HCT116 (cell line): ENCODE measurements at regions not wholly inside any gene's neighbourhood (a gene's known extent, or its start where the extent isn't known, plus 50 kb on each side); places are given as distances from the start of the nearest gene placed in this dataset.

ENCODE experiments used
- ATAC-seq: fragments of 200-7000 bp; cut with Tn5 transposase; 2 replicates; pipeline ENCODE4 v1.9.1; 2020; ENCODE audit warnings: mild to moderate bottlenecking, moderate library complexity
- BruUV-seq: library from RNA; stranded (reverse); fragments of 400-500 nt; replicated peaks from 2 replicates; lab custom pipeline; 2021; lab: Mats Ljungman, UMichigan
- CTCF ChIA-PET: fragments of 300-600 bp; sonication (Branson Sonifier 250); formaldehyde crosslinking; loops from one replicate; lab custom pipeline; 2021; ENCODE audit warnings: antibody characterized with exemption; lab: Charles Lee
- POLR2A ChIA-PET: fragments of 300-600, 350-600 bp; sonication (Branson Sonifier 250); formaldehyde crosslinking; loops from one replicate; lab custom pipeline; 2021; ENCODE audit warnings: antibody characterized with exemption; lab: Charles Lee
- RAD21 ChIA-PET, 2 experiments: fragments of 300-600 bp; sonication (Branson Sonifier 250); formaldehyde crosslinking; loops; one replicate each; lab custom pipeline; 2023; ENCODE audit warnings: low total read pairs in 2 of 2; ENCODE audit not compliant: uncharacterized antibody in 2 of 2, unreplicated experiment in 2 of 2, low non-redundant PET in 1 of 2; lab: Charles Lee
- DNase-seq: peaks from one replicate; pipeline ENCODE4 v3.0.0-alpha.2; 2010; ENCODE audit warnings: low read depth, low spot score
- H2AFZ ChIP-seq: fragments of 200-600 bp; shearing (Covaris generic), sonication (generic); 2 replicates; pipeline ENCODE4 v1.6.1; 2017; ENCODE audit warnings: low read depth, mixed run types, mixed read lengths, antibody characterized with exemption, low read length; ENCODE audit not compliant: poor library complexity, severe bottlenecking
- H3K27ac ChIP-seq: 2 replicates; pipeline ENCODE4 v1.5.1; 2012; ENCODE audit warnings: low read depth, low read length
- H3K27me3 ChIP-seq: fragments of 200-600 bp; sonication (generic); 2 replicates; pipeline ENCODE4 v1.6.1; 2016; ENCODE audit warnings: mixed run types, low read length, mixed read lengths; ENCODE audit not compliant: insufficient read depth
- H3K36me3 ChIP-seq, 2 experiments: fragments of 200-500 bp in 1 of 2; fragments of 200-600 bp in 1 of 2; sonication (Bioruptor generic) in 1 of 2; sonication (generic) in 1 of 2; 2 replicates each; pipeline versions ENCODE4 v1.5.1 to v1.6.1; 2014 to 2016; ENCODE audit warnings: low read length in 2 of 2, inconsistent platforms in 1 of 2, mixed read lengths in 1 of 2, mixed run types in 1 of 2; ENCODE audit not compliant: insufficient read depth in 2 of 2, control insufficient read depth in 1 of 2
- H3K4me1 ChIP-seq, 2 experiments: fragments of 200-600 bp in 1 of 2; sonication (generic) in 1 of 2; 2 replicates each; pipeline versions ENCODE4 v1.5.1 to v1.6.1; 2012 to 2017; ENCODE audit warnings: low read length in 2 of 2, inconsistent platforms in 1 of 2, mild to moderate bottlenecking in 1 of 2, mixed read lengths in 1 of 2, mixed run types in 1 of 2, moderate library complexity in 1 of 2; ENCODE audit not compliant: insufficient read depth in 2 of 2, control insufficient read depth in 1 of 2
- H3K4me2 ChIP-seq: fragments of 200-600 bp; sonication (generic); 2 replicates; pipeline ENCODE4 v1.6.1; 2017; ENCODE audit warnings: mixed run types, low read length, mixed read lengths
- H3K4me3 ChIP-seq, 2 experiments: fragments of 200-600 bp in 1 of 2; sonication (generic) in 1 of 2; replicated peaks in 1 of 2; 2 replicates each; pipeline ENCODE4 v1.5.1; 2011 to 2016; ENCODE audit warnings: low read length in 2 of 2, control low read depth in 1 of 2, low read depth in 1 of 2, mild to moderate bottlenecking in 1 of 2, mixed read lengths in 1 of 2, mixed run types in 1 of 2
- H3K79me2 ChIP-seq: fragments of 200-600 bp; sonication (generic); 2 replicates; pipeline ENCODE4 v1.6.1; 2017; ENCODE audit warnings: mild to moderate bottlenecking, mixed run types, low read length, moderate library complexity, mixed read lengths; ENCODE audit not compliant: insufficient read depth
- H3K9ac ChIP-seq: fragments of 200-600 bp; sonication (generic); 2 replicates; pipeline ENCODE4 v1.6.1; 2016; ENCODE audit warnings: low read length, mixed read lengths
- H3K9me2 ChIP-seq: fragments of 200-600 bp; sonication (generic), shearing (Covaris generic); 2 replicates; pipeline ENCODE4 v1.6.1; 2017; ENCODE audit warnings: mixed run types, mild to moderate bottlenecking, moderate library complexity; ENCODE audit not compliant: insufficient read depth
- H3K9me3 ChIP-seq, 2 experiments: fragments of 200-500 bp in 1 of 2; fragments of 200-600 bp in 1 of 2; sonication (Bioruptor generic) in 1 of 2; sonication (generic) in 1 of 2; 2 replicates each; pipeline ENCODE4 v1.6.1; 2014 to 2017; ENCODE audit warnings: low read length in 2 of 2, mixed read lengths in 2 of 2, inconsistent platforms in 1 of 2, low read depth in 1 of 2, mild to moderate bottlenecking in 1 of 2, mixed run types in 1 of 2, moderate library complexity in 1 of 2; ENCODE audit not compliant: control insufficient read depth in 1 of 2, insufficient read depth in 1 of 2
- H4K20me1 ChIP-seq: fragments of 200-600 bp; sonication (generic), shearing (Covaris generic); 2 replicates; pipeline ENCODE4 v1.6.1; 2017; ENCODE audit warnings: mixed run types, mild to moderate bottlenecking, moderate library complexity; ENCODE audit not compliant: insufficient read depth
- CBX3 ChIP-seq: IDR thresholded peaks from 2 replicates; pipeline ENCODE4 v1.6.1; 2012; ENCODE audit warnings: low read depth
- CEBPB ChIP-seq: IDR thresholded peaks from 2 replicates; pipeline ENCODE4 v1.6.1; 2012; ENCODE audit warnings: low read depth
- EZH2 ChIP-seq: fragments of 200-600 bp; sonication (generic); IDR thresholded peaks from 2 replicates; pipeline ENCODE4 v1.6.1; 2017; ENCODE audit warnings: antibody characterized with exemption, mixed run types
- POLR2A ChIP-seq: IDR thresholded peaks from 2 replicates; pipeline ENCODE4 v1.7.0; 2011; ENCODE audit warnings: borderline replicate concordance; ENCODE audit not compliant: insufficient read depth, insufficient read length; ENCODE audit errors: extremely low read depth
- POLR2AphosphoS5 ChIP-seq: IDR thresholded peaks from 2 replicates; pipeline ENCODE4 v1.6.1; 2011; ENCODE audit warnings: mild to moderate bottlenecking, low read depth, low read length, moderate library complexity
- SIN3A ChIP-seq: IDR thresholded peaks from 2 replicates; pipeline ENCODE4 v1.6.1; 2012; ENCODE audit warnings: low read depth
- YY1 ChIP-seq: IDR thresholded peaks from 2 replicates; pipeline ENCODE4 v1.6.1; 2011; ENCODE audit warnings: low read length, low read depth, moderate library complexity, mild to moderate bottlenecking; ENCODE audit not compliant: insufficient replicate concordance; ENCODE audit errors: extremely low read depth
- intact Hi-C: fragments of 100-400 bp; cut with micrococcal nuclease; formaldehyde crosslinking; loops from 2 replicates; pipeline ENCODE4 v1.10.0; 2022
- TF ChIP-seq, protein P1 (sequence below): IDR thresholded peaks from 2 replicates; pipeline ENCODE4 v1.6.1; 2012
- TF ChIP-seq, protein P2 (sequence below), 3 experiments: fragments of 200-600 bp in 1 of 3; sonication (generic) in 1 of 3; IDR thresholded peaks in 2 of 3; conservative IDR thresholded peaks in 1 of 3; 2 replicates each; pipeline ENCODE4 v1.5.1; 2012 to 2017; ENCODE audit warnings: low read depth in 2 of 3, low read length in 2 of 3, antibody characterized with exemption in 1 of 3, borderline replicate concordance in 1 of 3, control low read depth in 1 of 3, mild to moderate bottlenecking in 1 of 3, mixed read lengths in 1 of 3, mixed run types in 1 of 3, moderate library complexity in 1 of 3; ENCODE audit not compliant: insufficient read depth in 1 of 3

DNA sequence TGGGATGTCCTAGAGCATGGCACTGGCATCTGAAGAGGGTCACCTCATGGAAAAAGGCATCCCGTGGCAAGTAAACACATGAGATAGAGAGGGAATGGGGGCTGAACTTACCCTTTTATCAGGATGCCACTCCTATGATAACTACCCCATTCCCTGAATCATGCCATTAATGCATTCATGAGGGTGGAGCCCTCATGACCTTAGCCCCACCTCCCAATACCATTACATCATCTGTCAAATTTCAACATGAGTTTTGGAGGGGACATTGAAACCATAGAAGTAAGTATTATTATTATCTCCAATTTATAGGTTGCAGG is 65.2 kb downstream of the MTNR1B start:
- H3K9ac ChIP-seq = no peak overlapping the region
- DNase-seq (no peak), ATAC-seq (no peak)
- no peak overlapping the region for H3K27ac ChIP-seq
- no peaks in the 10 kb centered on the region for H3K9me2 ChIP-seq
- BruUV-seq = no TSS peak
- no peaks in the 10 kb centered on the region for H3K36me3 ChIP-seq
- H3K27me3 ChIP-seq = no peaks in the 10 kb centered on the region
- POLR2A ChIA-PET = no interaction called here
- H3K4me2 ChIP-seq = no peak overlapping the region
- CTCF ChIA-PET = no interaction called here
- H4K20me1 ChIP-seq = no peaks in the 10 kb centered on the region
- RAD21 ChIA-PET = no interaction called here
- intact Hi-C loops = no loop called here
- H3K79me2 ChIP-seq = no peaks in the 10 kb centered on the region
- no peak overlapping the region for H3K4me3 ChIP-seq
- no peak overlapping the region for H2AFZ ChIP-seq
- peaks cover 0 to 4% of the 10 kb centered on the region in 2 experiments; a peak in 1 of 4 replicates for H3K4me1 ChIP-seq
- H3K9me3 ChIP-seq = no peaks in the 10 kb centered on the region
- TF ChIP-seq POLR2A = no peak
- TF ChIP-seq, protein P1, sequence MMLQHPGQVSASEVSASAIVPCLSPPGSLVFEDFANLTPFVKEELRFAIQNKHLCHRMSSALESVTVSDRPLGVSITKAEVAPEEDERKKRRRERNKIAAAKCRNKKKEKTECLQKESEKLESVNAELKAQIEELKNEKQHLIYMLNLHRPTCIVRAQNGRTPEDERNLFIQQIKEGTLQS = no peak
- TF ChIP-seq SIN3A = no peak
- TF ChIP-seq POLR2AphosphoS5 = no peak
- no peak for TF ChIP-seq EZH2

DNA sequence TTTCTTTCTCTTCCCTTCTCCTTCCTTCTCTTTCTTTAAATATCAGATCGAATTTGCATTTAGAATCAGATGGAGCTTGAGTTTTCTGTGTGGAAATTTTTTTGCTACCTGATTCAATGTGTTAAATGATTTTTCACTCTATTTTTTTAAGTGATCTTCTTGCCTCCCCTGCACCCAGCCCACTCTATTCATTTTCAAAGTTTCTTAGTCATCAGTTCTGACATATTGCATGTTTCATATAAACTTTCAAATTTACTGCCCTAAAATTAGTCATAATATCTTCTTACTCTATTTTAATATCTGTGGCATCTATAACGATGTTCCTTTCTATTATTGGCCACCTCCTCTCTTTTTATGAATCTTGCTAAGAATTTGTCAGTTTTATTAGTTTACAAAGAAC is 69.1 kb downstream of the MTNR1B start:
- ChIA-PET POLR2A (no interaction called here), CTCF (no interaction called here), RAD21 (no interaction called here)
- DNase-seq = no peak
- Histone ChIP-seq H3K79me2 (no peaks in the 10 kb centered on the region), H3K36me3 (no peaks in the 10 kb centered on the region), H3K27me3 (no peaks in the 10 kb centered on the region), H2AFZ (no peak overlapping the region), H3K27ac (no peak overlapping the region), H3K9me2 (no peaks in the 10 kb centered on the region), H3K9me3 (no peaks in the 10 kb centered on the region), H3K4me3 (no peak overlapping the region), H3K4me2 (no peak overlapping the region), H3K4me1 (no peaks in the 10 kb centered on the region), H4K20me1 (no peaks in the 10 kb centered on the region), H3K9ac (no peak overlapping the region)
- BruUV-seq = no TSS peak
- intact Hi-C loops = no loop called here
- no peak for ATAC-seq
- TF ChIP-seq, protein P2, sequence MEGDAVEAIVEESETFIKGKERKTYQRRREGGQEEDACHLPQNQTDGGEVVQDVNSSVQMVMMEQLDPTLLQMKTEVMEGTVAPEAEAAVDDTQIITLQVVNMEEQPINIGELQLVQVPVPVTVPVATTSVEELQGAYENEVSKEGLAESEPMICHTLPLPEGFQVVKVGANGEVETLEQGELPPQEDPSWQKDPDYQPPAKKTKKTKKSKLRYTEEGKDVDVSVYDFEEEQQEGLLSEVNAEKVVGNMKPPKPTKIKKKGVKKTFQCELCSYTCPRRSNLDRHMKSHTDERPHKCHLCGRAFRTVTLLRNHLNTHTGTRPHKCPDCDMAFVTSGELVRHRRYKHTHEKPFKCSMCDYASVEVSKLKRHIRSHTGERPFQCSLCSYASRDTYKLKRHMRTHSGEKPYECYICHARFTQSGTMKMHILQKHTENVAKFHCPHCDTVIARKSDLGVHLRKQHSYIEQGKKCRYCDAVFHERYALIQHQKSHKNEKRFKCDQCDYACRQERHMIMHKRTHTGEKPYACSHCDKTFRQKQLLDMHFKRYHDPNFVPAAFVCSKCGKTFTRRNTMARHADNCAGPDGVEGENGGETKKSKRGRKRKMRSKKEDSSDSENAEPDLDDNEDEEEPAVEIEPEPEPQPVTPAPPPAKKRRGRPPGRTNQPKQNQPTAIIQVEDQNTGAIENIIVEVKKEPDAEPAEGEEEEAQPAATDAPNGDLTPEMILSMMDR (IDR thresholded peaks at IDR 0.05 in 2 of 3, conservative IDR thresholded peaks at IDR 0.05 in 1 of 3; ENCODE audit: borderline replicate concordance in 1 of 3, insufficient read depth in 1 of 3, low read depth in 2 of 3, low read length in 2 of 3) = no peak
- TF ChIP-seq CEBPB = no peak
- TF ChIP-seq CBX3 = no peak
- TF ChIP-seq YY1 = no peak
